ENCODE measurements at regions not wholly inside any gene's neighbourhood (a gene's known extent, or its start where the extent isn't known, plus 50 kb on each side); places are given as distances from the start of the nearest gene placed in this dataset.
A peak's percentile ranks its signal among the peaks of the same experiment; 100 is the strongest.

DNA sequence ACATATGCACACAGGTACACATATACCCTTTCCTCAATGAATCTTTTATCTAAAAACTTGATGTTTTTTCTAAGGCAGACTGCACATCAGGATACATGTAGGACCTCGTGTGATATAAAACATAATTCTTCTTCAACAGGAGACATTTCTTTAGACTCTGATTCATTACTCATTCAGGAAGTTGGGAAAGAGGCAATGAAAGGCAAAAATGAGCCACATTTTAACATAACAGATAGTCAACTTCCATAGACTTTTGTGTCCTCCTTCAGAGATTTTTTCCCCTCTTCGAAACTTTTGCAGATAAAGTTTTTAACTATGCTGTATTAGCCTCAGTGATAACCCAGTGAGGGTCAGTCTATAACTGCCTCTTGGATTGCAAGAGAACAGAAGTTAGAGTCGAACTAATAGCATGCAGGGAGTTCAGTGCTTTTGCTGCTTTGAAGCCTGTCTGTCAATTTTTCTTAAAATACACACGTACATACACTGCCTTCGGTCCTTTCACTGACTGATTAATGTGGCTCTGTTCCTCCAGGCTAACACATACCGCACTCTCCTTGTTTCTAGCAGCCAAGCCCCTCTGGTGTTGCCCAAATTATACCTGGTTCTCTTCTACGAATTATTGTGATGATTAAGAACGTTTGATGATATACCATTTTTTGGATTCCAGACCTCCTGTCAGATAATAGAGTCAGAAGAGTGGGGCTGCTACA, 562.5 kb upstream of the MAP3K7 start:
- no peak for DNase-seq

GRCh38 chr6:91144126-91144525, 557.3 kb upstream of the MAP3K7 start:
- no peak for DNase-seq

- no peak for DNase-seq
These were observed 555.3 kb upstream of the MAP3K7 start for GRCh38 chr6:91142154-91142553.

GRCh38 chr6:91141346-91141745, 554.5 kb upstream of the MAP3K7 start:
- DNase-seq = no peak

- DNase-seq = no peak
These were observed 553.6 kb upstream of the MAP3K7 start for GRCh38 chr6:91140449-91140848.

DNA sequence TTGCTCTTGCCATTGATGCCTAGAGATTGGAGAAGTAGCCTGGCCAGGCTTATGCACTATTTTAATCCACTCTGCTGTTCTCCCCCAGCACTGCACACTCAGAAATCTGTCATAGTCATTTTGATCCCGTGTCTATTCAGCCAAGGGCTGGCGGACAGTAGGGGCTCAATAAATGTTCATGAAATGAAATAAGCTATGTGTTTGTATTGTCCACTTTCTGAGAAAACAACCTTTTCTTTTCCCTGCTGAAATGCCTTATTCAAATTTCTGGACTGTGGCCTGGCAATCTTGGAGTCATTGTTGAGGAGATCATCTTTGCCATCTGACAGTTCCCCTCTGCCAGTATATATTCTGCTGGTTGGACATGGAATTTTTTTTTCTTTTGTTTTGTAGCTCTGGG, 550.4 kb upstream of the MAP3K7 start:
- no peak for DNase-seq

DNA sequence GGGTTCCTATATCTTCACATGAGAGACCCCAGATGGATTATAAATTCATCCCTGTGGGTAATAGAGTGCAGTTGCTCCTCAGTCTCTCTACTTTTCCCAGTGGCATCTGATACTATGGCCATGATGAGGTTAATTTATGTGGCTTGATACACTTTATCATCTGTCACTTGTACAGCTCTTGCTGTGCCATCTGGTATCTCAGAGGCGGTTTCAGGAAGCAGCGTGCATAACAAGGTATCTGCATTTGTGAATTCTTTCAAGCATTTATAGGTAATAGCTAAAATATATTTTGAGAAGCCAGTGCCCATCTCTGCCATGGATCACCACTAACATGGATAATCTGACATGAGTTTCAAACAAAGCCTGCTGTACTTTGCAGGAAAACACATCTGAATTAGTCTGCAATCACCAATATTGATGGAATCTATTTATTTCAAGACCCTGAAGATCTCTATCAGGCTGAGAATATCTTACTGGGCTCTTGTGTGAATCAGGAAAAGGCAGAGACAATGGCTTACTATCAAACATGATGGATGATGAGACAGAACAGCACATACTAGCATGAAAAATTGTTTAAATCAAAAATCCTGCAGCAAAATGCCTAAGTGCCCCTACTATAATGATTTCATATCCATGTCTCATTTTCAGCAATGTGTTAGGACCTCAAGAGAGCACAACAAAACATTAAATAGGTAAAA, 548.7 kb upstream of the MAP3K7 start:
- no peak for DNase-seq

- DNase-seq = no peak
These were observed 545.6 kb upstream of the MAP3K7 start for GRCh38 chr6:91132461-91132860.

GRCh38 chr6:91130126-91130525, 543.3 kb upstream of the MAP3K7 start:
- DNase-seq = no peak

DNA sequence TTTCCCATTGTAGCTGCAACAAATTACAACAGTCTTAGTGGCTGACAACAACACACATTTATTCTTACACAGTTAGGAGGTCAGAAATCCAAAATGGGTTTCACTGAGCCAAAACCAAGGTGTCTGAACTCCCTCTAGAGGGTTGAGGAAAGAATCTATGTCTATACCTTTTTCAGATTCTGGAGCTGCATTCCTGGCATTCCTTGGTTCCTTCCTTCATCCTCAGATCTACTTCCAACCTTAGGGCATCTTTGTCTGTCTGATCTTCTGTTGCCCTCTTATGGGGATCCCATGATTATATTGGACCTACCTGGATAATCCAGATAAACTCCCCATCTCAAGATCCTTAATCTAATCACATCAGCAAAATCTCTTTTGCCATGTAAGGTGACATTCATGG, 540.9 kb upstream of the MAP3K7 start:
- DNase-seq = no peak

DNA sequence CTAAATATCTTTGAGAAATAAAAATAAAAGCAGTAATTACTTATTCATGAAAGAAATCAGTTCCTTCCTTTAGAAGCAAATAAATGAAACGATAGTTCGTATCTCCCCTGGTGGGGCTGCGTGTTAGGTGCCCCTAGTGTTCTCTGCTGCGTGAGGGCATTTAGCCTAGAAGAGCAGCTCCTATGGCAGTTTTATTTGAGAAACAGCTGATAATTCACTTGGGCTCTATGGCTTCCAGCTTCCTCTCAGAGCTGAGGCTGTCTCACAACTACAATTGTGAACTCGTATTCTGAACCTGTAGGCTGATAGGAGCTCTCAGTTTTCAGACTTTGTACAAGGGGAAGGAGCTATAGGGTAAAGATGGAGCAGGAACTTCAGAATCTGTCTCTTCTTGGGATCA, 540.0 kb upstream of the MAP3K7 start:
- DNase-seq = no peak

DNA sequence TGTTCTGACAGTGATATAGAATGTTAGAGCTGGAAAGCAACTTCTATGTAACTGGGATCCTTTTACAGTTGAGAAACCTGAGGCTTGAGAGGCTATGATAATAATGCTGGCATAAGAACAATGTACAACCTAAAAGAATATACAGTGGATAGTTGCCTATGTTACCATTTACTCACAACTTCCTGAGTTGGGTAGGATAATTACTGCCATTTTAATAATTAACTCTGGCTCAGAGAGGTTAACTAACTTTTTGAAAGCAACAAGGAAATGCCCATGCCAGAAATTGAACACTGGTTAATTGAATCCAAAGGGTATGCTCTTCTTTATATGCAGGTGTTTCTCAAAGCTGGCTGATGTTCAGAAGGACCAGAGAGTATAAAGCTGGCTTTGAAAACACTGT, 530.7 kb upstream of the MAP3K7 start:
- no peak for DNase-seq

- DNase-seq = no peak
These were observed 527.3 kb upstream of the MAP3K7 start for GRCh38 chr6:91114123-91114708.

DNA sequence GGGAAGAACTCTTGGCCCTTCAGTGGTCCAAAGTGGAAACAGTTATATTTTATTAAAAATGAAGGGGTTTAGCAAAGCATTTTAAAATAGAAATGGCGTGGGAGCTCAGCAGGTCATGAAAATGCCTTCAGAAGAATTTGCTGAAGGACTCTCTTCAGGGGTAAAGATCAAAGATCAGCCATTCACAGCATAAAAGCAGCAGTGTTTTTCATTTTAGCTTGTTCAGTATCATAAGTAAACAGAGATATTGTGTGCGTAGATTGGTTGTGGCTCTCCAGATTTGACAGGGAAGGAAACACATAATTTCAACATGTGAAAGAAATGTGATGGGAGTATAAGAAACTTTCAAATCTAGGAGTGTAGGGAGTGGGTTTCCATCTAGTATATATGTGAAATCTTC, 519.2 kb upstream of the MAP3K7 start:
- DNase-seq = no peak

DNA sequence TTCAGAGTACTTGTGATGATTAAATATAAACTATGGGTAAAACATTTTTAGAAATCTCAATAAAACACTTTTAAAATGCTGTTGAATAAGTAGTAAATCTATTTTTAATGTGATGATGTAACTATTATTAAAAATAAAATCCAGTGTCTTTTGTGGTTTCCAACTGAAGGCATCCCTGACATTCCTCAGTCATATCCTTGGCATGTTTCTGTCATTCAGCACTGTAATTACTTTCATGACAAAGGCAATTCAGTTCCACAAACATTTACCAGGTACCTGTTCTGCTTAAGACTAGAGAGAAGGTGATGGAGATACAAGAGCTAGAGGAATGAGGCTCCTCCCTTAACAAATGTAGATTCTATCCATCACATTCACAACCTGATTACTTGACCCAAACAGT, 518.7 kb upstream of the MAP3K7 start:
- DNase-seq = no peak

- DNase-seq = no peak
These were observed 512.6 kb upstream of the MAP3K7 start for GRCh38 chr6:91099479-91099878.

- DNase-seq = peak; percentile 70
These were observed 511.1 kb upstream of the MAP3K7 start for GRCh38 chr6:91098006-91098405.

DNA sequence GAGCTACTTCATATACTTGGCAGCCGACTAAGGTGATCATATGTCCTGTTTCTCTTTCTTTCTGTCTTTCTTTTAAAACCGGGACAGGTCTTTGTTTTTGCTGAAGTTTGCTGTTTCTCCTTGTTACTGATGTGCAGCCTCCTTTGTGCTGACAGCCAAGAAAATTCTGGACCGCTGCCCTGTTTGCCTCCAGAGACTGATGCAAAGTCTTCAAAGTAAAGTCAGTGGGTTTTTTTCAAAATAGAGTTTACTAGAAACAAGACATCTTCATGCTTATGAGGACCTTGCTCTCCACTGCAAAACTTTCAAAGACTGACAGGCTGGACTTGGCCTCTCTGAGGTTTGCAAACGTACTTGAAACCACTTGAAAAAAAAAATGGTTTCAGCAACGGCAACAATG, 510.5 kb upstream of the MAP3K7 start:
- peak; percentile 23 for DNase-seq

- DNase-seq = no peak
These were observed 508.1 kb upstream of the MAP3K7 start for GRCh38 chr6:91094806-91095475.

- DNase-seq = no peak
These were observed 507.5 kb upstream of the MAP3K7 start for GRCh38 chr6:91094341-91094740.

- DNase-seq = no peak
These were observed 502.1 kb upstream of the MAP3K7 start for GRCh38 chr6:91088976-91089375.

GRCh38 chr6:91088515-91088914, 501.6 kb upstream of the MAP3K7 start:
- DNase-seq = peak; percentile 69

- peak; percentile 79 for DNase-seq
These were observed 501.0 kb upstream of the MAP3K7 start for GRCh38 chr6:91087908-91088307.

- no peak for DNase-seq
These were observed 496.3 kb upstream of the MAP3K7 start for GRCh38 chr6:91083211-91083610.
